ENCODE measurements at regions not wholly inside any gene's neighbourhood (a gene's known extent, or its start where the extent isn't known, plus 50 kb on each side); places are given as distances from the start of the nearest gene placed in this dataset.
A peak's percentile ranks its signal among the peaks of the same experiment; 100 is the strongest.

- Histone ChIP-seq H3K9me3 (ENCODE audit: insufficient read depth, low read length) (no peaks in the 10 kb centered on the region), H3K27me3 (ENCODE audit: insufficient read depth, insufficient read length) (no peaks in the 10 kb centered on the region), H3K4me1 (ENCODE audit: insufficient read depth, insufficient read length) (peaks cover 3% of the 10 kb centered on the region), H3K36me3 (ENCODE audit: insufficient read depth, insufficient read length, low read length) (no peaks in the 10 kb centered on the region), H3K9ac (ENCODE audit: insufficient read length, low read depth) (no peak overlapping the region), H3K4me3 (ENCODE audit: insufficient read length, low read depth) (no peak overlapping the region)
- TF ChIP-seq ZNF274 (IDR thresholded peaks at IDR 0.05; ENCODE audit: low read depth, low read length) (no peak), SUZ12 (IDR thresholded peaks at IDR 0.05; ENCODE audit: extremely low read depth, insufficient read depth, insufficient read length) (no peak)
- no peak for DNase-seq (ENCODE audit: low read depth, low spot score)
These were observed 57.0 kb upstream of the GRAMD2B start for GRCh38 chr5:126366199-126366560.

- Histone ChIP-seq H3K9me3 (ENCODE audit: insufficient read depth, low read length) (no peaks in the 10 kb centered on the region), H3K36me3 (ENCODE audit: insufficient read depth, insufficient read length, low read length) (no peaks in the 10 kb centered on the region), H3K9ac (ENCODE audit: insufficient read length, low read depth) (no peak overlapping the region), H3K27me3 (ENCODE audit: insufficient read depth, insufficient read length) (no peaks in the 10 kb centered on the region), H3K4me1 (ENCODE audit: insufficient read depth, insufficient read length) (peaks cover 3% of the 10 kb centered on the region), H3K4me3 (ENCODE audit: insufficient read length, low read depth) (no peak overlapping the region)
- DNase-seq (ENCODE audit: low read depth, low spot score), result peak; percentile 61
- no peak for TF ChIP-seq ZNF274 (IDR thresholded peaks at IDR 0.05; ENCODE audit: low read depth, low read length)
- no peak for TF ChIP-seq YY1 (IDR thresholded peaks at IDR 0.05; ENCODE audit: insufficient read depth, insufficient read length)
- no peak for TF ChIP-seq SUZ12 (IDR thresholded peaks at IDR 0.05; ENCODE audit: extremely low read depth, insufficient read depth, insufficient read length)
These were observed 54.9 kb upstream of the GRAMD2B start for GRCh38 chr5:126368239-126368812.

- no peak overlapping the region for H3K4me3 ChIP-seq (ENCODE audit: insufficient read length, low read depth)
- no peak overlapping the region for H3K9ac ChIP-seq (ENCODE audit: insufficient read length, low read depth)
- TF ChIP-seq SUZ12 (IDR thresholded peaks at IDR 0.05; ENCODE audit: extremely low read depth, insufficient read depth, insufficient read length), result no peak
- no peak for TF ChIP-seq ZNF274 (IDR thresholded peaks at IDR 0.05; ENCODE audit: low read depth, low read length)
- no peak for TF ChIP-seq YY1 (IDR thresholded peaks at IDR 0.05; ENCODE audit: insufficient read depth, insufficient read length)
- peaks cover 3% of the 10 kb centered on the region for H3K4me1 ChIP-seq (ENCODE audit: insufficient read depth, insufficient read length)
- no peaks in the 10 kb centered on the region for H3K36me3 ChIP-seq (ENCODE audit: insufficient read depth, insufficient read length, low read length)
- no peaks in the 10 kb centered on the region for H3K9me3 ChIP-seq (ENCODE audit: insufficient read depth, low read length)
- no peak for DNase-seq (ENCODE audit: low read depth, low spot score)
- no peaks in the 10 kb centered on the region for H3K27me3 ChIP-seq (ENCODE audit: insufficient read depth, insufficient read length)
These were observed 54.1 kb upstream of the GRAMD2B start for GRCh38 chr5:126369083-126369482.

GRCh38 chr5:126369995-126370731 lies 53.0 kb upstream of the GRAMD2B start:
- no peak for DNase-seq (ENCODE audit: low read depth, low spot score)
- no peak overlapping the region for H3K9ac ChIP-seq (ENCODE audit: insufficient read length, low read depth)
- H3K4me1 ChIP-seq (ENCODE audit: insufficient read depth, insufficient read length), result peaks cover 3% of the 10 kb centered on the region
- no peak for TF ChIP-seq ZNF274 (IDR thresholded peaks at IDR 0.05; ENCODE audit: low read depth, low read length)
- TF ChIP-seq SUZ12 (IDR thresholded peaks at IDR 0.05; ENCODE audit: extremely low read depth, insufficient read depth, insufficient read length), result no peak
- TF ChIP-seq YY1 (IDR thresholded peaks at IDR 0.05; ENCODE audit: insufficient read depth, insufficient read length), result no peak
- no peaks in the 10 kb centered on the region for H3K9me3 ChIP-seq (ENCODE audit: insufficient read depth, low read length)
- H3K4me3 ChIP-seq (ENCODE audit: insufficient read length, low read depth), result no peak overlapping the region
- no peaks in the 10 kb centered on the region for H3K27me3 ChIP-seq (ENCODE audit: insufficient read depth, insufficient read length)
- no peaks in the 10 kb centered on the region for H3K36me3 ChIP-seq (ENCODE audit: insufficient read depth, insufficient read length, low read length)

GRCh38 chr5:126370796-126371718 lies 52.2 kb upstream of the GRAMD2B start:
- TF ChIP-seq ZNF274 (IDR thresholded peaks at IDR 0.05; ENCODE audit: low read depth, low read length), result no peak
- TF ChIP-seq SUZ12 (IDR thresholded peaks at IDR 0.05; ENCODE audit: extremely low read depth, insufficient read depth, insufficient read length), result no peak
- TF ChIP-seq YY1 (IDR thresholded peaks at IDR 0.05; ENCODE audit: insufficient read depth, insufficient read length), result no peak

GRCh38 chr5:126373375-126374108 lies 49.7 kb upstream of the GRAMD2B start:
- no peaks in the 10 kb centered on the region for H3K36me3 ChIP-seq (ENCODE audit: insufficient read depth, insufficient read length, low read length)
- H3K27me3 ChIP-seq (ENCODE audit: insufficient read depth, insufficient read length), result no peaks in the 10 kb centered on the region
- no peak overlapping the region for H3K9ac ChIP-seq (ENCODE audit: insufficient read length, low read depth)
- DNase-seq (ENCODE audit: low read depth, low spot score), result no peak
- H3K9me3 ChIP-seq (ENCODE audit: insufficient read depth, low read length), result no peaks in the 10 kb centered on the region
- TF ChIP-seq SUZ12 (IDR thresholded peaks at IDR 0.05; ENCODE audit: extremely low read depth, insufficient read depth, insufficient read length), result no peak
- no peak for TF ChIP-seq ZNF274 (IDR thresholded peaks at IDR 0.05; ENCODE audit: low read depth, low read length)
- no peak for TF ChIP-seq YY1 (IDR thresholded peaks at IDR 0.05; ENCODE audit: insufficient read depth, insufficient read length)
- peaks cover 3% of the 10 kb centered on the region for H3K4me1 ChIP-seq (ENCODE audit: insufficient read depth, insufficient read length)
- no peak overlapping the region for H3K4me3 ChIP-seq (ENCODE audit: insufficient read length, low read depth)

More at GRCh38 chr5:126370796-126371718, 52.2 kb upstream of the GRAMD2B start:
- Histone ChIP-seq H3K27me3 (ENCODE audit: insufficient read depth, insufficient read length) (no peaks in the 10 kb centered on the region), H3K36me3 (ENCODE audit: insufficient read depth, insufficient read length, low read length) (no peaks in the 10 kb centered on the region), H3K9ac (ENCODE audit: insufficient read length, low read depth) (no peak overlapping the region), H3K9me3 (ENCODE audit: insufficient read depth, low read length) (no peaks in the 10 kb centered on the region), H3K4me1 (ENCODE audit: insufficient read depth, insufficient read length) (peaks cover 3% of the 10 kb centered on the region), H3K4me3 (ENCODE audit: insufficient read length, low read depth) (no peak overlapping the region)
- DNase-seq (ENCODE audit: low read depth, low spot score), result no peak
